Ishikawa (cell line): ENCODE measurements at regions not wholly inside any gene's neighbourhood (a gene's known extent, or its start where the extent isn't known, plus 50 kb on each side); places are given as distances from the start of the nearest gene placed in this dataset.

Experiments used
- CEBPB ChIP-seq: IDR thresholded peaks from 2 replicates; pipeline ENCODE4 v1.6.1; 2012
- CREB1 ChIP-seq: IDR thresholded peaks from 2 replicates; pipeline ENCODE4 v1.6.1; 2012; ENCODE audit warnings: low read depth
- EGR1 ChIP-seq: IDR thresholded peaks from 2 replicates; pipeline ENCODE4 v1.6.1; 2012
- EP300 ChIP-seq: IDR thresholded peaks from 2 replicates; pipeline ENCODE4 v1.6.1; 2012; ENCODE audit warnings: borderline replicate concordance
- FOXM1 ChIP-seq: IDR thresholded peaks from 2 replicates; pipeline ENCODE4 v1.6.1; 2012; ENCODE audit warnings: low read depth, borderline replicate concordance
- MAX ChIP-seq: IDR thresholded peaks from 2 replicates; pipeline ENCODE4 v1.6.1; 2012
- NFIC ChIP-seq: IDR thresholded peaks from 2 replicates; pipeline ENCODE4 v1.6.1; 2012
- RAD21 ChIP-seq: IDR thresholded peaks from 2 replicates; pipeline ENCODE4 v1.6.1; 2012; ENCODE audit warnings: low read depth
- REST ChIP-seq: IDR thresholded peaks from 2 replicates; pipeline ENCODE4 v1.6.1; 2012; ENCODE audit warnings: low read depth, mild to moderate bottlenecking
- TAF1 ChIP-seq: IDR thresholded peaks from 2 replicates; pipeline ENCODE4 v1.6.1; 2012; ENCODE audit warnings: low read depth, mild to moderate bottlenecking
- TCF12 ChIP-seq: IDR thresholded peaks from 2 replicates; pipeline ENCODE4 v1.6.1; 2012; ENCODE audit warnings: low read depth
- TEAD4 ChIP-seq: IDR thresholded peaks from 2 replicates; pipeline ENCODE4 v1.6.1; 2012
- USF1 ChIP-seq: IDR thresholded peaks from 2 replicates; pipeline ENCODE4 v1.6.1; 2012
- ZBTB7A ChIP-seq: IDR thresholded peaks from 2 replicates; pipeline ENCODE4 v1.6.1; 2012; ENCODE audit warnings: low read depth

- no peak for TF ChIP-seq USF1
- no peak for TF ChIP-seq TCF12
- no peak for TF ChIP-seq TAF1
- no peak for TF ChIP-seq EP300
- TF ChIP-seq EGR1: no peak
- no peak for TF ChIP-seq REST
- TF ChIP-seq MAX: no peak
- TF ChIP-seq NFIC: no peak
- TF ChIP-seq CEBPB: no peak
- TF ChIP-seq RAD21: no peak
- no peak for TF ChIP-seq ZBTB7A
- no peak for TF ChIP-seq CREB1
- TF ChIP-seq TEAD4: no peak
- no peak for TF ChIP-seq FOXM1
These were observed 203.8 kb downstream of the TUBA3C start for GRCh38 chr13:18977857-18978256.
